ENCODE measurements at regions not wholly inside any gene's neighbourhood (a gene's known extent, or its start where the extent isn't known, plus 50 kb on each side); places are given as distances from the start of the nearest gene placed in this dataset.

DNA sequence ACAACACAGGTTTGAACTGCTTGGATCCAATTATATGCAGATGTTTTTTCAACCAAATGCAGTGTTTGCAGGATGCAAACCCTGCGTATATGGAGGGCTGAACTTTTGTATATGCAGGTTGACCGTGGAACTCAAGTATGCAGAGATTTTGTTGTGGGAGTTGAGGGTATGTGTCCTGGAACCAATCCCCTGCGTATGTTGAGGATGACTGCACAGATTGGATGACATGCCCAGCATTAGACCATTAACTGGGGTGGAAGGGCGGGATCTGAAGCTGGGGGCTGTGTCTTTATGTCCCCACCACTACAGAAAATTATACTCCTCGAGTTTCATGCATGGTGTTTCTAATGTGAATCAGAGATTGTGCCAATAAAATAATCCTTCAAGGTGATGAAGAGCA lies 162.2 kb upstream of the RMST start:
- H3K4me2 ChIP-seq: peak overlapping the region in 2 of 11 experiments; percentile 2 to 28; a peak in 3 of 22 replicates
- no peaks in the 10 kb centered on the region for H3K27me3 ChIP-seq
- H3K4me1 ChIP-seq: peaks cover 0 to 21% (median 9%) of the 10 kb centered on the region in 10 experiments; a peak in 16 of 20 replicates
- H3K9me3 ChIP-seq (replicated peaks in 1 of 11): peaks cover 4 to 13% (median 8%) of the 10 kb centered on the region in 11 experiments
- H4K20me1 ChIP-seq: no peaks in the 10 kb centered on the region
- no peak overlapping the region for H3K9ac ChIP-seq
- no peak overlapping the region for H3K27ac ChIP-seq
- no peak overlapping the region for H3K4me3 ChIP-seq
- TF ChIP-seq Cebpa-rat (IDR thresholded peaks at IDR 0.05): no peak
- no peaks in the 10 kb centered on the region for H3K36me3 ChIP-seq

DNA sequence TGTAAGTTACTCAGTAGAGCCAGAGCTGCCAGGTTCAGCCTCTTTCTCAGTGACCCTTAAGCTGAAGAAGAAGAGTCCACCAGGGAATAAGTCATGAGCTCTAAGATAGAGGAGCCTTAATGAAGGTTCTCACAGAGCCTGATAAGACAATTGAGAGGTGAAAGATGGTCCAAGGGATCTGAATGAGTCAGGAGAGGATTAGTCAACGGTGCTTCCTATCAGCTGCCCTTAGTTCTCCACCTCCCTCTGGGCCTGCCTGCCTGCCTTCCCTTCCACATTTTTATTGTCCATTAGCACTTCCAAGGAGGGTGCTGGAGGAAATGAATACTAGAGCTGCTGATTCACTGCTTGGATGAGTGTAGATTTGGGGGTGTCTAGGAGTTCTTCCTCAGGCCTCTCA lies 161.7 kb upstream of the RMST start:
- peaks cover 4 to 26% (median 13%) of the 10 kb centered on the region in 10 experiments; a peak in 18 of 20 replicates for H3K4me1 ChIP-seq
- H3K4me3 ChIP-seq: no peak overlapping the region
- TF ChIP-seq Cebpa-rat (IDR thresholded peaks at IDR 0.05): no peak
- peaks cover 0 to 8% (median 3%) of the 10 kb centered on the region in 11 experiments; a peak in 11 of 22 replicates for H3K9me3 ChIP-seq (replicated peaks in 1 of 11)
- H3K36me3 ChIP-seq: no peaks in the 10 kb centered on the region
- no peaks in the 10 kb centered on the region for H3K27me3 ChIP-seq
- no peaks in the 10 kb centered on the region for H4K20me1 ChIP-seq
- no peak overlapping the region for H3K27ac ChIP-seq
- H3K9ac ChIP-seq: no peak overlapping the region
- H3K4me2 ChIP-seq: peak overlapping the region in 2 of 11 experiments; percentile 2 to 28; a peak in 4 of 22 replicates

GRCh38 chr12:97301576-97301975 lies 161.0 kb upstream of the RMST start:
- Histone ChIP-seq H3K27me3 (no peaks in the 10 kb centered on the region), H3K36me3 (no peaks in the 10 kb centered on the region), H3K9ac (no peak overlapping the region), H3K4me2 (no peak overlapping the region), H3K4me1 (peaks cover 6 to 33% (median 18%) of the 10 kb centered on the region in 10 experiments; a peak in 18 of 20 replicates), H4K20me1 (no peaks in the 10 kb centered on the region), H3K4me3 (no peak overlapping the region), H3K27ac (no peak overlapping the region), H3K9me3 (replicated peaks in 1 of 11) (0 out of 22 replicates have a peak, but pooled peaks cover 0 to 5% (median 0%) of the 10 kb centered on the region in 11 experiments)
- TF ChIP-seq Cebpa-rat (IDR thresholded peaks at IDR 0.05): no peak

GRCh38 chr12:97305651-97306050 lies 157.0 kb upstream of the RMST start:
- peaks cover 6 to 41% (median 19%) of the 10 kb centered on the region in 10 experiments; a peak in 18 of 20 replicates for H3K4me1 ChIP-seq
- H3K4me3 ChIP-seq: no peak overlapping the region
- no peaks in the 10 kb centered on the region for H3K27me3 ChIP-seq
- H3K9ac ChIP-seq: 0 out of 22 replicates have a peak overlapping the region, but pooled peaks of 1 of the 11 experiments have one; percentile 15
- no peaks in the 10 kb centered on the region for H3K9me3 ChIP-seq (replicated peaks in 1 of 11)
- no peaks in the 10 kb centered on the region for H4K20me1 ChIP-seq
- no peaks in the 10 kb centered on the region for H3K36me3 ChIP-seq
- peak overlapping the region in 5 of 11 experiments; percentile 4 to 74 (median 57); a peak in 7 of 22 replicates for H3K4me2 ChIP-seq
- H3K27ac ChIP-seq: peak overlapping the region in 5 of 11 experiments; percentile 17 to 47 (median 41); a peak in 6 of 22 replicates
- no peak for TF ChIP-seq Cebpa-rat (IDR thresholded peaks at IDR 0.05)

DNA sequence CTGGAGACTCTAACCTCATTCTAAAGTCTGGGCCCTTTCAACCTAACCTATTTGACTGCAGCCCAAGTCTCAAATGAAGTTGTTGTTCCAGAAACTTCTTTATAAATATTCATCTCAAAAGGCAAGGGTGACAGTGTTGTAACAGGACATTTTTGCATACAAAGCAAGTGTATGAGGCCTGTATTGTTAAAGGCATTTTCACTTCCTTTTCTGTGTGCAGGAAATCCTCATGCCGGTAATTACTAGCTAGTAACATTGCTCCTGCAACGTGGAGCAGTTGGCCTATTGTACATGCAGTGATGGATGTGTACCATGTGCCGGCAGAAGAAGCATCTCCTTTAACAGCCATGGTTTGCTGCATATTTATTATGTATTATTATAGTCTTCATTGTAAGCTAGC lies 156.5 kb upstream of the RMST start:
- Histone ChIP-seq H3K36me3 (no peaks in the 10 kb centered on the region), H3K27me3 (no peaks in the 10 kb centered on the region), H3K27ac (peak overlapping the region in 5 of 11 experiments; percentile 17 to 47 (median 41); a peak in 6 of 22 replicates), H3K4me2 (peak overlapping the region in 5 of 11 experiments; percentile 4 to 74 (median 57); a peak in 8 of 22 replicates), H3K4me1 (peaks cover 6 to 36% (median 19%) of the 10 kb centered on the region in 10 experiments; a peak in 18 of 20 replicates), H3K4me3 (no peak overlapping the region), H3K9ac (0 out of 22 replicates have a peak overlapping the region, but pooled peaks of 1 of the 11 experiments have one; percentile 15), H4K20me1 (no peaks in the 10 kb centered on the region), H3K9me3 (replicated peaks in 1 of 11) (no peaks in the 10 kb centered on the region)
- TF ChIP-seq Cebpa-rat (IDR thresholded peaks at IDR 0.05): no peak

DNA sequence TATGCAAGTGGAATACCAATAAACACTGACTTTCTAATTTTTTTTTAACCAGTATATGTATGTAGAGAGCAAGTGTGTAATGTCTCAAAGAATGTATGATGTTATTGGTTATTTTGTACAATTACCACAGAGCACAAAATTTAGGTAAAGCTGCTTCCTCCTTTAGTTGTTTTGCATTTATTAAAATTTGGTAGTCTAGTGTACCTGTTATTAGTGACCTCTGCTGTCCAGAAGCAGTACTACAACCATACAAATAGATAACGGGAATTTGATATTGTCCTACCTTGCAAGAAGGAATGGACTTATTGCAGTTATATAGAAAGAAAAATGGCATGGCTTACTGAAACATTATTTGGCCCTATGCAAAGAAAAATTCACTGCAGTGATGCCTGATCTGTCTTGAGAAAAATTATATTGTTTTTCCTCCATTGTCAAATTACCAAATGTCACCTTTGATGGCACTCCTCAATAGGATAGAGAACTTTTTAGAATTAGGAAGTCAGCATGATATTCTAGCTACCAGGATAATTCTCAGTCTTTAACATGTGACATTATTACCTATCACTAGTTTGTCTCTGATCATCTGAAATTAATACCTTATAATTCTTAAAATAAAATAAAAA lies 153.9 kb upstream of the RMST start:
- Histone ChIP-seq H3K4me2 (no peak overlapping the region), H3K4me3 (no peak overlapping the region), H4K20me1 (no peaks in the 10 kb centered on the region), H3K36me3 (no peaks in the 10 kb centered on the region), H3K9me3 (replicated peaks in 1 of 11) (no peaks in the 10 kb centered on the region), H3K4me1 (peaks cover 6 to 34% (median 19%) of the 10 kb centered on the region in 10 experiments; a peak in 18 of 20 replicates), H3K27me3 (no peaks in the 10 kb centered on the region), H3K9ac (no peak overlapping the region), H3K27ac (no peak overlapping the region)
- TF ChIP-seq Cebpa-rat (IDR thresholded peaks at IDR 0.05): no peak

DNA sequence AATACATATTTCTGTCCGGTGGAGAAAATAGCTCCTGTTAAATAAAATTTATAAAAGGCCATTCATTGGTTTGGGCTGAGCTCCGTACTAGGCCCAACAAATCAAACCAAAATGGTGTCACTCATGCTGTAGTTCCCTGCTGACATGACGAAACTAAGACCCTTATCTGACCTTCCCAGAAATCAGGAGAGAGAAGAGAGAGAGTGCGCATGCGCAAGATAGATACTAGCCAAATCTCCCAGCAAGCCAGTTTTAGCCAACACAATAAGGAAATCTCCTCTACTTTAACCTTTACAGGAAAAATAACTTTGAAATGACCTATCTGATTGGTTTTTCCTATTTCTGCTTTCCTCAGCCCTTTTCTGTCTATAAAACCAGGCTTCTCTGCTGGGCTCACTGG lies 152.7 kb upstream of the RMST start:
- Histone ChIP-seq H4K20me1 (no peaks in the 10 kb centered on the region), H3K27me3 (no peaks in the 10 kb centered on the region), H3K4me2 (no peak overlapping the region), H3K9me3 (replicated peaks in 1 of 11) (no peaks in the 10 kb centered on the region), H3K36me3 (no peaks in the 10 kb centered on the region), H3K4me1 (peaks cover 0 to 27% (median 11%) of the 10 kb centered on the region in 10 experiments; a peak in 15 of 20 replicates), H3K27ac (no peak overlapping the region), H3K4me3 (no peak overlapping the region), H3K9ac (no peak overlapping the region)
- TF ChIP-seq Cebpa-rat (IDR thresholded peaks at IDR 0.05): no peak

DNA sequence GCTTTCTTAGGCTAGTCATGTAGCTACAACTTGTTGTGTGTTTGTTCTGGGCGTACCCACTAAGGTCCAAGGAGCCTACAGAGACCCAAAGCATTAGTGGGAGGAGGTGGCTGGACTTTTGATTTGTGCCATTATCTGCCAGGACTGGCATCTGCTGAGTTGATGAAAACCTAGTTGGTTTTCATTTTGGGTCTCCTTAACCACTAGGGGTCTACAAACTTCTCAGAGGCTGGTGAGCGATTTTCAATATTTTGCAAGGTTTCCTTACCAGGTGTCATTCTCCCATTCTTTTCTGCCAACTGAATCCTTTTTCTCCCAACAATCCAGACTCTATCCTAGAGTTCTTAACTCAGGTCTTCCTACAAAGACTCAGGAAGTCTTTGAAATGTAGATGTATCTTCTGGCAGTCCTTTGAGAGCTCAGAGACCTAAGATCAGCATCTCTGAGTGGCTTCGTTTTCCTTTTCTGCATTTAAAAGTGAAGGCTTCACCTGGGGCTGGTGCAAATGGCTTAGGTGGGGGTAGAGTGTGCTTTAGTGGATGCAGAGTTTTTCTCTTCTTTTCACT lies 150.0 kb upstream of the RMST start:
- H3K4me3 ChIP-seq: no peak overlapping the region
- no peak for TF ChIP-seq Cebpa-rat (IDR thresholded peaks at IDR 0.05)
- H4K20me1 ChIP-seq: no peaks in the 10 kb centered on the region
- H3K27me3 ChIP-seq: no peaks in the 10 kb centered on the region
- H3K4me1 ChIP-seq: no peaks in the 10 kb centered on the region
- no peak overlapping the region for H3K9ac ChIP-seq
- H3K36me3 ChIP-seq: no peaks in the 10 kb centered on the region
- no peak overlapping the region for H3K4me2 ChIP-seq
- H3K9me3 ChIP-seq (replicated peaks in 1 of 11): no peaks in the 10 kb centered on the region
- no peak overlapping the region for H3K27ac ChIP-seq

GRCh38 chr12:97313471-97314190 lies 149.0 kb upstream of the RMST start:
- Histone ChIP-seq H3K4me1 (no peaks in the 10 kb centered on the region), H3K27ac (no peak overlapping the region), H3K27me3 (no peaks in the 10 kb centered on the region), H4K20me1 (no peaks in the 10 kb centered on the region), H3K4me2 (no peak overlapping the region), H3K4me3 (no peak overlapping the region), H3K9ac (no peak overlapping the region), H3K36me3 (no peaks in the 10 kb centered on the region), H3K9me3 (replicated peaks in 1 of 11) (no peaks in the 10 kb centered on the region)
- TF ChIP-seq Cebpa-rat (IDR thresholded peaks at IDR 0.05): no peak

All from BLaER1 treated with 17β-estradiol and CSF1 and Interleukin-3, amounts not matched to agents 10 nM and 100 nM (cell line).